ENCODE measurements at regions not wholly inside any gene's neighbourhood (a gene's known extent, or its start where the extent isn't known, plus 50 kb on each side); places are given as distances from the start of the nearest gene placed in this dataset.

DNA sequence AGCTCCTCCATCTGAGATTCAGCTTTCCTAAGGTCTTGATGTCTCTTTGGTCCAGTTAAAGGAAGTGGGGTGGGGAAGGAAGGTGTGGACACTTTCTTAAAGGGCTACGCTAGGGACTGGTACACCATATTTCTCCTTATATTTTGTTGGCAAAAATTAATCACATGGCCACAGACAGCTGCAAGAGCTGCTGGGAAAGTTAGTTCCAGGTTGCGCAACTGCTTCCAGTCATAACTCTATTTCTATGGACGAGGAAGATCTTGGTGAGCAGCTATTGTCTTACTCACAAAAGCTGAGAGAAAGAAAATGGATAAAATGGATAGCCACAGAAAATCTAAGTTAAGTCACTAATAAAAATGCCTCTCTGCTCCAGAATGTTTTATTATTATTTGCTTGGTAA is 60.7 kb upstream of the PPM1B start:
- TF ChIP-seq CEBPB (IDR thresholded peaks at IDR 0.05; ENCODE audit: low read depth, low read length) = peak; percentile 83
- TF ChIP-seq, protein P1, sequence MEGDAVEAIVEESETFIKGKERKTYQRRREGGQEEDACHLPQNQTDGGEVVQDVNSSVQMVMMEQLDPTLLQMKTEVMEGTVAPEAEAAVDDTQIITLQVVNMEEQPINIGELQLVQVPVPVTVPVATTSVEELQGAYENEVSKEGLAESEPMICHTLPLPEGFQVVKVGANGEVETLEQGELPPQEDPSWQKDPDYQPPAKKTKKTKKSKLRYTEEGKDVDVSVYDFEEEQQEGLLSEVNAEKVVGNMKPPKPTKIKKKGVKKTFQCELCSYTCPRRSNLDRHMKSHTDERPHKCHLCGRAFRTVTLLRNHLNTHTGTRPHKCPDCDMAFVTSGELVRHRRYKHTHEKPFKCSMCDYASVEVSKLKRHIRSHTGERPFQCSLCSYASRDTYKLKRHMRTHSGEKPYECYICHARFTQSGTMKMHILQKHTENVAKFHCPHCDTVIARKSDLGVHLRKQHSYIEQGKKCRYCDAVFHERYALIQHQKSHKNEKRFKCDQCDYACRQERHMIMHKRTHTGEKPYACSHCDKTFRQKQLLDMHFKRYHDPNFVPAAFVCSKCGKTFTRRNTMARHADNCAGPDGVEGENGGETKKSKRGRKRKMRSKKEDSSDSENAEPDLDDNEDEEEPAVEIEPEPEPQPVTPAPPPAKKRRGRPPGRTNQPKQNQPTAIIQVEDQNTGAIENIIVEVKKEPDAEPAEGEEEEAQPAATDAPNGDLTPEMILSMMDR (IDR thresholded peaks at IDR 0.05; ENCODE audit: control extremely low read depth in 1 of 3, insufficient read depth in 1 of 3, low read depth in 1 of 3, low read length in 3 of 3) = no peak
